Prostate gland (tissue), 2 donors: ENCODE measurements at regions not wholly inside any gene's neighbourhood (a gene's known extent, or its start where the extent isn't known, plus 50 kb on each side); places are given as distances from the start of the nearest gene placed in this dataset.
"Not testable (repeated sequence)": the region's sequence is repeated elsewhere in the genome, so short reads cannot be mapped to it uniquely, and the experiment has no call there.

Experiments used
- CTCF ChIP-seq, 4 experiments: fragments of 200-600 bp in 2 of 4; fragments of 450-650 bp in 2 of 4; sonication (generic) in 2 of 4; IDR thresholded peaks; 1 replicate in 3 of 4; 2 replicates in 1 of 4; pipeline ENCODE4 v1.5.1; 2016 to 2019; ENCODE audit warnings: antibody characterized with exemption in 4 of 4, mild to moderate bottlenecking in 2 of 4, moderate library complexity in 2 of 4
- POLR2A ChIP-seq: fragments of 450-650 bp; IDR thresholded peaks from one replicate; pipeline ENCODE4 v1.6.1; 2016; ENCODE audit warnings: antibody characterized with exemption, mild to moderate bottlenecking

DNA sequence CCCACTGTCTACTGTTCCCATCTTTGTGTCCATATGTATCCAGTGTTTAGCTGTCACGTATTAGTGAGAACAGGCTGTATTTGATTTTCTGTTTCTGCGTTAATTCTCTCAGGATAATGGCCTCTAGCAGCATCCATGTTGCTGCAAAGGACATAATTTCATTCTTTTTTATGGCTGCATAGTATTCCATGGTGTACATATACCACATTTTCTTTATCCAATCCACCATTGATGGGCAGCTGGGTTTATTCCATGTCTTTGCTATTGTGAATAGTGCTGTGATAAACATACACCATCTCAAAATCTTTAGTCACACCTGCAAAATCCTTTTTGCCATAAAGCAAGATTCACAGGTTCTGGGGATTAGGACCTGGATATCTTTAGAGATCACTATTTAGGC lies 334.4 kb upstream of the CLINT1 start:
- not testable (repeated sequence) for TF ChIP-seq POLR2A; CTCF (IDR thresholded peaks at IDR 0.05)
